ENCODE measurements at regions not wholly inside any gene's neighbourhood (a gene's known extent, or its start where the extent isn't known, plus 50 kb on each side); places are given as distances from the start of the nearest gene placed in this dataset.

DNA sequence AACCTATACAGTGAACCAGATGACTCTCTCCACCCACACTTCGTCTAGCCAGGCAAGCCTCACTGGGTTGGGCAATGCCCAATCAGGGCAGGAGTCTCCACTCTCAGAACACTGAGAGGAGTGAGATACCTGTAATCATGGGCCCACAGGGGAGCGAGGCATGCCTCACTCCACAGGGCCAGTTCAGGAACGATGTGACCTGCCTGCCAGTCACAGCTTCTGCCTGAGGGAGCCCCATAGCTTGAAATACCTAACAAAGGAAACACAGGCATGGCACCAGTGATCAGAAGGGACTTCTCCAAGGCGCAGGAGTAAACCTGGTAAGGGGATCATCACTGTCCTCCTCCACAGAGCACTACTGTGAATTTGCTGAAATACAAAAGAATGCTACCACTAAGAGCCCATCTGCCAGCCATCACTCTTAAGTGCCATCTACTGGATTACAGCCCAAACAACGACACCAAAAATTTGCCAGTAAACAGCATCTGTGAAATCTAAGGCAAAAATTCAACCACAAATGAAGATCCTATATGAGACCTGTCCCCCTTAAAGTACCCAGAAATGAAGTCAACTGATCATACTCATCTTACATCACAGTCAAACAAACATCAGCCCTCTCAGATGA, 689.9 kb upstream of the SEMA6D start:
- peak; percentile 32 for DNase-seq
- Histone ChIP-seq H4K20me1 (ENCODE audit: control insufficient read depth, insufficient read depth, insufficient read length) (no peaks in the 10 kb centered on the region), H3K27me3 (ENCODE audit: insufficient read depth, low read length) (no peaks in the 10 kb centered on the region), H2BK15ac (ENCODE audit: low read depth, low read length) (no peak overlapping the region), H3K9ac (ENCODE audit: extremely low read depth, insufficient read length, low read length) (no peak overlapping the region), H3K27ac (ENCODE audit: insufficient read length, low read depth, low read length) (no peak overlapping the region), H3K4ac (ENCODE audit: low read depth, low read length) (no peak overlapping the region), H2BK120ac (ENCODE audit: low read depth, low read length, poor library complexity, severe bottlenecking) (no peak overlapping the region), H3K18ac (ENCODE audit: insufficient read length, low read depth, low read length) (no peak overlapping the region), H3K23me2 (ENCODE audit: insufficient read length, low read depth, low read length, poor library complexity, severe bottlenecking) (no peaks in the 10 kb centered on the region), H4K91ac (ENCODE audit: insufficient read length, low read depth, low read length) (no peak overlapping the region), H3K79me2 (ENCODE audit: insufficient read depth, low read length) (no peaks in the 10 kb centered on the region), H3K4me2 (ENCODE audit: insufficient read depth, insufficient read length, low read length) (no peak overlapping the region), H4K5ac (ENCODE audit: insufficient read length, low read depth, low read length) (no peak overlapping the region), H2BK20ac (ENCODE audit: low read depth, low read length, poor library complexity, severe bottlenecking) (no peak overlapping the region), H3K23ac (ENCODE audit: insufficient read length, low read depth, low read length) (no peak overlapping the region), H2BK5ac (ENCODE audit: insufficient read length, low read length) (no peak overlapping the region), H3K9me3 (ENCODE audit: control insufficient read depth, low read depth, low read length) (no peaks in the 10 kb centered on the region), H3K14ac (ENCODE audit: insufficient read depth, low read length) (no peak overlapping the region), H3K79me1 (ENCODE audit: insufficient read depth, low read depth, low read length, poor library complexity, severe bottlenecking) (no peaks in the 10 kb centered on the region), H3K4me1 (ENCODE audit: insufficient read depth, low read length) (no peaks in the 10 kb centered on the region), H2AK5ac (ENCODE audit: insufficient read length, low read length) (no peak overlapping the region), H3T11ph (ENCODE audit: low read length) (no peak overlapping the region), H2AFZ (ENCODE audit: low read length) (no peak overlapping the region), H4K8ac (replicated peaks; ENCODE audit: insufficient read length, low read depth, low read length) (no peak overlapping the region), H3K56ac (ENCODE audit: insufficient read length, low read depth, low read length) (no peak overlapping the region), H2BK12ac (ENCODE audit: insufficient read length, low read depth, low read length) (no peak overlapping the region)
- Mint-ChIP-seq H3K36me3 (ENCODE audit: insufficient read depth in 1 of 3, low read depth in 3 of 3) (no peaks in the 10 kb centered on the region), H3K4me3 (no peak overlapping the region), H3K9me3 (0 out of 5 replicates have a peak, but pooled peaks cover 0 to 4% of the 10 kb centered on the region in 2 experiments), H3K27ac (no peak overlapping the region), H3K4me1 (peaks cover 3 to 4% of the 10 kb centered on the region in 2 experiments; a peak in 1 of 4 replicates), H3K27me3 (ENCODE audit: low read depth) (no peaks in the 10 kb centered on the region)
- TF ChIP-seq, protein P1, sequence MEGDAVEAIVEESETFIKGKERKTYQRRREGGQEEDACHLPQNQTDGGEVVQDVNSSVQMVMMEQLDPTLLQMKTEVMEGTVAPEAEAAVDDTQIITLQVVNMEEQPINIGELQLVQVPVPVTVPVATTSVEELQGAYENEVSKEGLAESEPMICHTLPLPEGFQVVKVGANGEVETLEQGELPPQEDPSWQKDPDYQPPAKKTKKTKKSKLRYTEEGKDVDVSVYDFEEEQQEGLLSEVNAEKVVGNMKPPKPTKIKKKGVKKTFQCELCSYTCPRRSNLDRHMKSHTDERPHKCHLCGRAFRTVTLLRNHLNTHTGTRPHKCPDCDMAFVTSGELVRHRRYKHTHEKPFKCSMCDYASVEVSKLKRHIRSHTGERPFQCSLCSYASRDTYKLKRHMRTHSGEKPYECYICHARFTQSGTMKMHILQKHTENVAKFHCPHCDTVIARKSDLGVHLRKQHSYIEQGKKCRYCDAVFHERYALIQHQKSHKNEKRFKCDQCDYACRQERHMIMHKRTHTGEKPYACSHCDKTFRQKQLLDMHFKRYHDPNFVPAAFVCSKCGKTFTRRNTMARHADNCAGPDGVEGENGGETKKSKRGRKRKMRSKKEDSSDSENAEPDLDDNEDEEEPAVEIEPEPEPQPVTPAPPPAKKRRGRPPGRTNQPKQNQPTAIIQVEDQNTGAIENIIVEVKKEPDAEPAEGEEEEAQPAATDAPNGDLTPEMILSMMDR (conservative IDR thresholded peaks at IDR 0.05): peak; percentile 59; the same call in 2 of the 3 replicates
- WGBS (ENCODE audit: extremely low coverage, insufficient read length, low lambda C conversion rate): no CpG with 5 or more reads among the region's 5 CpGs

Measured in H9 (cell line).